SK-N-SH (cell line): ENCODE measurements at regions not wholly inside any gene's neighbourhood (a gene's known extent, or its start where the extent isn't known, plus 50 kb on each side); places are given as distances from the start of the nearest gene placed in this dataset.

Experiments used
- CTCF ChIA-PET: fragments of 300-600, 350-600 bp; formaldehyde crosslinking; extraction: SDS; loops from one replicate; lab custom pipeline; 2021; lab: Yijun Ruan, JAX
- POLR2A ChIA-PET: fragments of 350-600 bp; sonication (Branson Sonifier 250); formaldehyde crosslinking; extraction: SDS; loops from one replicate; lab custom pipeline; 2020; ENCODE audit warnings: antibody characterized with exemption, inconsistent platforms; lab: Yijun Ruan, JAX
- DNase-seq: peaks from one replicate; pipeline ENCODE4 v3.0.0; 2012
- H2AFZ ChIP-seq: fragments of 200-600 bp; sonication (generic); 2 replicates; pipeline ENCODE4 v1.8.1; 2016; ENCODE audit warnings: antibody characterized with exemption, mild to moderate bottlenecking, low read depth
- H3F3A ChIP-seq: fragments of 200-600 bp; sonication (generic); replicated peaks from 2 replicates; pipeline ENCODE3; 2016; ENCODE audit warnings: antibody characterized with exemption, mild to moderate bottlenecking; ENCODE audit not compliant: insufficient read depth
- H3K27ac ChIP-seq, 2 experiments: fragments of 200-500 bp in 1 of 2; fragments of 200-600 bp in 1 of 2; sonication (Bioruptor generic) in 1 of 2; sonication (generic), shearing (Covaris generic) in 1 of 2; 2 replicates each; pipeline versions ENCODE4 v1.5.1 to v1.6.1; 2014 to 2016; ENCODE audit warnings: low read depth in 2 of 2, inconsistent platforms in 1 of 2, low read length in 1 of 2, mild to moderate bottlenecking in 1 of 2, mixed read lengths in 1 of 2
- H3K27me3 ChIP-seq: fragments of 200-600 bp; sonication (generic), shearing (Covaris generic); 2 replicates; pipeline ENCODE4 v1.6.1; 2016; ENCODE audit warnings: mixed run types; ENCODE audit not compliant: insufficient read depth
- H3K36me3 ChIP-seq, 2 experiments: fragments of 200-500 bp in 1 of 2; fragments of 200-600 bp in 1 of 2; sonication (Bioruptor generic) in 1 of 2; sonication (generic) in 1 of 2; replicated peaks in 1 of 2; 2 replicates each; pipeline versions ENCODE3 to v1.5.1; 2014 to 2016; ENCODE audit warnings: low read length in 1 of 2, mild to moderate bottlenecking in 1 of 2; ENCODE audit not compliant: insufficient read depth in 2 of 2, control insufficient read depth in 1 of 2
- H3K4me1 ChIP-seq, 2 experiments: fragments of 200-500 bp in 1 of 2; fragments of 200-600 bp in 1 of 2; sonication (Bioruptor generic) in 1 of 2; sonication (generic), shearing (Covaris generic) in 1 of 2; 2 replicates each; pipeline versions ENCODE4 v1.5.1 to v1.6.1; 2014 to 2016; ENCODE audit warnings: low read depth in 1 of 2, low read length in 1 of 2, mixed run types in 1 of 2; ENCODE audit not compliant: insufficient read depth in 2 of 2, control insufficient read depth in 1 of 2
- H3K4me2 ChIP-seq: fragments of 200-600 bp; sonication (generic), shearing (Covaris generic); 2 replicates; pipeline ENCODE4 v1.6.1; 2017; ENCODE audit warnings: mixed run types
- H3K4me3 ChIP-seq, 2 experiments: fragments of 200-500 bp in 1 of 2; fragments of 200-600 bp in 1 of 2; sonication (Bioruptor generic) in 1 of 2; sonication (generic), shearing (Covaris generic) in 1 of 2; 2 replicates each; pipeline versions ENCODE4 v1.5.1 to v1.8.1; 2014 to 2016; ENCODE audit warnings: low read depth in 2 of 2, inconsistent platforms in 1 of 2, low read length in 1 of 2, mild to moderate bottlenecking in 1 of 2, mixed read lengths in 1 of 2, moderate library complexity in 1 of 2
- H3K79me2 ChIP-seq: fragments of 200-600 bp; sonication (generic); 2 replicates; pipeline ENCODE4 v1.8.1; 2017; ENCODE audit warnings: mild to moderate bottlenecking; ENCODE audit not compliant: insufficient read depth
- H3K9ac ChIP-seq: fragments of 200-600 bp; sonication (generic); 2 replicates; pipeline ENCODE4 v1.6.1; 2017; ENCODE audit warnings: mixed run types
- H3K9me2 ChIP-seq: fragments of 200-600 bp; sonication (generic); 2 replicates; pipeline ENCODE4 v1.6.1; 2017; ENCODE audit warnings: mixed run types
- H3K9me3 ChIP-seq: fragments of 200-600 bp; sonication (generic); 2 replicates; pipeline ENCODE4 v1.6.1; 2017; ENCODE audit warnings: mixed run types, mild to moderate bottlenecking, moderate library complexity
- H4K20me1 ChIP-seq: fragments of 200-600 bp; sonication (generic); 2 replicates; pipeline ENCODE4 v1.6.1; 2017; ENCODE audit warnings: mild to moderate bottlenecking, mixed run types; ENCODE audit not compliant: insufficient read depth
- CHD2 ChIP-seq: fragments of 150-350 bp; IDR thresholded peaks from 2 replicates; pipeline ENCODE4 v1.6.1; 2018; ENCODE audit warnings: low read length; ENCODE audit not compliant: partially characterized antibody
- EP300 ChIP-seq, 2 experiments: IDR thresholded peaks; 2 replicates each; pipeline versions ENCODE4 v1.4.0 to v1.6.1; 2012; ENCODE audit warnings: borderline replicate concordance in 1 of 2, low read depth in 1 of 2, low read length in 1 of 2
- EZH2phosphoT487 ChIP-seq: fragments of 200-600 bp; sonication (generic); IDR thresholded peaks from 2 replicates; pipeline ENCODE4 v1.6.1; 2017; ENCODE audit warnings: low read depth, mixed run types, mild to moderate bottlenecking, antibody characterized with exemption, moderate library complexity, borderline replicate concordance
- FOSL2 ChIP-seq: IDR thresholded peaks from 2 replicates; pipeline ENCODE4 v1.4.0; 2012; ENCODE audit warnings: low read depth, mild to moderate bottlenecking, moderate library complexity, borderline replicate concordance
- FOXM1 ChIP-seq: IDR thresholded peaks from 2 replicates; pipeline ENCODE4 v1.4.0; 2012; ENCODE audit warnings: low read depth, mild to moderate bottlenecking
- GATA2 ChIP-seq: sonication (generic); formaldehyde crosslinking; IDR thresholded peaks from 2 replicates; pipeline ENCODE4 v1.5.0; 2020; ENCODE audit warnings: mild to moderate bottlenecking, missing genetic modification reagents
- IRF3 ChIP-seq: fragments of 150-350 bp; IDR thresholded peaks from 2 replicates; pipeline ENCODE4 v1.6.1; 2016; ENCODE audit warnings: mild to moderate bottlenecking, low read depth, low read length
- JUND ChIP-seq: IDR thresholded peaks from 2 replicates; pipeline ENCODE4 v1.4.0; 2012
- MXI1 ChIP-seq: IDR thresholded peaks from 2 replicates; pipeline ENCODE4 v1.6.1; 2012; ENCODE audit warnings: mild to moderate bottlenecking, low read depth, low read length, improper control_type of control experiment
- NFIC ChIP-seq: IDR thresholded peaks from 2 replicates; pipeline ENCODE4 v1.4.0; 2012; ENCODE audit warnings: borderline replicate concordance
- POLR2AphosphoS5 ChIP-seq: IDR thresholded peaks from 2 replicates; pipeline ENCODE4 v1.6.1; 2012; ENCODE audit warnings: low read depth, low read length
- RAD21 ChIP-seq: IDR thresholded peaks from 2 replicates; pipeline ENCODE4 v1.6.1; 2012; ENCODE audit warnings: mild to moderate bottlenecking, low read length
- RXRA ChIP-seq: IDR thresholded peaks from 2 replicates; pipeline ENCODE4 v1.4.0; 2012; ENCODE audit warnings: low read depth, mild to moderate bottlenecking, borderline replicate concordance
- SIN3A ChIP-seq: IDR thresholded peaks from 2 replicates; pipeline ENCODE4 v1.6.1; 2012; ENCODE audit warnings: low read depth, mild to moderate bottlenecking, low read length, moderate library complexity, borderline replicate concordance
- TEAD4 ChIP-seq: IDR thresholded peaks from 2 replicates; pipeline ENCODE4 v1.4.0; 2012; ENCODE audit warnings: mild to moderate bottlenecking, borderline replicate concordance; ENCODE audit not compliant: insufficient read depth
- YY1 ChIP-seq: IDR thresholded peaks from 2 replicates; pipeline ENCODE4 v1.4.0; 2012; ENCODE audit warnings: low read depth, mild to moderate bottlenecking
- ZBTB33 ChIP-seq: IDR thresholded peaks from 2 replicates; pipeline ENCODE4 v1.4.0; 2012; ENCODE audit warnings: low read depth, borderline replicate concordance
- WGBS: methylation state at CpG from one replicate; pipeline ENCODE4 v1.1.6; 2017; ENCODE audit warnings: low lambda C conversion rate; 5-methylcytosine and 5-hydroxymethylcytosine counted together
- TF ChIP-seq, protein P1 (sequence below): IDR thresholded peaks from 2 replicates; pipeline ENCODE4; 2012
- TF ChIP-seq, protein P2 (sequence below): IDR thresholded peaks from 2 replicates; pipeline ENCODE4 v1.4.0; 2012; ENCODE audit warnings: low read depth, borderline replicate concordance
- TF ChIP-seq, protein P3 (sequence below): fragments of 150-350 bp; IDR thresholded peaks from 2 replicates; pipeline ENCODE4 v1.6.1; 2017; ENCODE audit warnings: antibody characterized with exemption, low read length, low read depth, borderline replicate concordance

DNA sequence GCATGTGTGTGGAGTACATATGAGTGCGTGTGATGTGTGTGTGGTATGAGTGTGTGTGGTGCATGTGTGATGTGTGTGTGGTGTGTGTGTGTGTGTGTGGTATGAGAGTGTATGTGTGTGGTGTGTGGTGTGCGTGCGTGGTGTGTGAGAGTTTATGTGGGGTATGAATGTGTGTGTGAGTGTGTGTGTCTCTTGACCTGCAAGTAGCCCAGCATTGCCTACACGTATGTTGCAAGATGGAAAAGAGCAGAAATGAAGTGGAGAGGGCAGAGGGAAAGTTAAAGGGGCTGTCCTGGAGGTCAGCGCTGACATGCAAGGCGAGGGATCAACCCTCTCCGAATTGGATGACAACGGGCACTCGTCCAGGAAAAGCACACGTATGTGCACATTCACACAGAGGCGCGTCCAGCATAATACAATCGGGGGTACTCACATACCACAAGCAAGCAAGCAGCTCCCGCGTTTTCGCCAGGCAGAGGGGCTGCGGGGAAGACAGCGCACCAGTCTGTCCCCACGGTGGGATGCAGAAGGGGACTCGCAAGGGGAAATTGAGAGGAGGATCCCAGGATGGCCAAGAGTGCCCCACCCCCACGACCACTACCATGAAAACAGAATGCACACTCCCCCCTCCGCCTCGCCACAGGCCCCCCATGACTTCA is 174.5 kb upstream of the AFDN start:
- Histone ChIP-seq H3K36me3 (no peaks in the 10 kb centered on the region), H3K9me3 (no peaks in the 10 kb centered on the region)

DNA sequence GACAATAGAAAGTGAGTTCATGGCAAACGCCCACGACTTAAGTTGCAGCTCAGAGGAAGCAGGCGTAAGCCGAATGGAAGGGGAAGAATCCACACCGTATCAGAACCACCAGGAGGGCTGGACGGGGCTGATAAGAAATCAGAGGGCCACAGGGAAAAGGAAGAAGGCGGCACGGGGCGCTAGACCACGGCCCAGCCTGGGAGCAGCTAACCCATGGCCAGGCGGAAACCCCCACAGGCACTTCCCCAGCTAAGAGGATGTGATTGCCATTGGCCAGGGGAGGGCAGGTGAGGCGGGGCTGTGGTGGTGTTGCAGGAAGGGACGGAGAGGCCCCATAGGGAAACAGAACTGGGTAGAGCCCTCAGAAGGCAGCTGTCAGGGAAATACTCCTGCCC is 174.0 kb upstream of the AFDN start:
- Histone ChIP-seq H3K4me3 (no peak overlapping the region), H3K9ac (no peak overlapping the region), H3K79me2 (no peaks in the 10 kb centered on the region), H2AFZ (no peak overlapping the region), H3K4me1 (no peaks in the 10 kb centered on the region), H3K9me3 (no peaks in the 10 kb centered on the region), H4K20me1 (no peaks in the 10 kb centered on the region), H3K9me2 (no peaks in the 10 kb centered on the region), H3K4me2 (no peak overlapping the region), H3K27ac (no peak overlapping the region), H3F3A (no peaks in the 10 kb centered on the region), H3K36me3 (no peaks in the 10 kb centered on the region), H3K27me3 (no peaks in the 10 kb centered on the region)
- no peak for DNase-seq
- ChIA-PET CTCF (no interaction called here), POLR2A (no interaction called here)
- WGBS = 43% methylated on average over 11 of the region's 13 CpGs
- TF ChIP-seq TEAD4 = no peak
- no peak for TF ChIP-seq CHD2
- TF ChIP-seq NFIC = no peak
- no peak for TF ChIP-seq MXI1
- no peak for TF ChIP-seq EZH2phosphoT487
- no peak for TF ChIP-seq IRF3
- TF ChIP-seq YY1 = no peak
- no peak for TF ChIP-seq EP300 (IDR thresholded peaks at IDR 0.05; ENCODE audit: borderline replicate concordance in 1 of 2, low read depth in 1 of 2, low read length in 1 of 2)
- no peak for TF ChIP-seq FOSL2
- TF ChIP-seq, protein P1, sequence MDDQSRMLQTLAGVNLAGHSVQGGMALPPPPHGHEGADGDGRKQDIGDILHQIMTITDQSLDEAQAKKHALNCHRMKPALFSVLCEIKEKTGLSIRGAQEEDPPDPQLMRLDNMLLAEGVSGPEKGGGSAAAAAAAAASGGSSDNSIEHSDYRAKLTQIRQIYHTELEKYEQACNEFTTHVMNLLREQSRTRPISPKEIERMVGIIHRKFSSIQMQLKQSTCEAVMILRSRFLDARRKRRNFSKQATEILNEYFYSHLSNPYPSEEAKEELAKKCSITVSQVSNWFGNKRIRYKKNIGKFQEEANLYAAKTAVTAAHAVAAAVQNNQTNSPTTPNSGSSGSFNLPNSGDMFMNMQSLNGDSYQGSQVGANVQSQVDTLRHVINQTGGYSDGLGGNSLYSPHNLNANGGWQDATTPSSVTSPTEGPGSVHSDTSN = no peak
- TF ChIP-seq RAD21 = no peak
- no peak for TF ChIP-seq GATA2 (CRISPR knock-in tag)
- TF ChIP-seq, protein P2, sequence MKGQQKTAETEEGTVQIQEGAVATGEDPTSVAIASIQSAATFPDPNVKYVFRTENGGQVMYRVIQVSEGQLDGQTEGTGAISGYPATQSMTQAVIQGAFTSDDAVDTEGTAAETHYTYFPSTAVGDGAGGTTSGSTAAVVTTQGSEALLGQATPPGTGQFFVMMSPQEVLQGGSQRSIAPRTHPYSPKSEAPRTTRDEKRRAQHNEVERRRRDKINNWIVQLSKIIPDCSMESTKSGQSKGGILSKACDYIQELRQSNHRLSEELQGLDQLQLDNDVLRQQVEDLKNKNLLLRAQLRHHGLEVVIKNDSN = no peak
- TF ChIP-seq JUND = no peak
- no peak for TF ChIP-seq ZBTB33
- no peak for TF ChIP-seq POLR2AphosphoS5
- TF ChIP-seq FOXM1 = no peak
- no peak for TF ChIP-seq SIN3A
- no peak for TF ChIP-seq RXRA

More for the DNA sequence above, 174.5 kb upstream of the AFDN start:
- no peak overlapping the region for H3K4me2 ChIP-seq
- H3K4me1 ChIP-seq = no peaks in the 10 kb centered on the region; a peak in 1 of 4 replicates
- no peaks in the 10 kb centered on the region for H3F3A ChIP-seq
- no peak overlapping the region for H3K9ac ChIP-seq
- 75% methylated on average over 21 of the region's 23 CpGs for WGBS
- H3K27me3 ChIP-seq = no peaks in the 10 kb centered on the region
- ChIA-PET POLR2A (no interaction called here), CTCF (no interaction called here)
- H3K27ac ChIP-seq = no peak overlapping the region
- no peaks in the 10 kb centered on the region for H4K20me1 ChIP-seq
- H3K79me2 ChIP-seq = no peaks in the 10 kb centered on the region
- H2AFZ ChIP-seq = no peak overlapping the region
- no peak for DNase-seq
- TF ChIP-seq, protein P2 = no peak
- TF ChIP-seq, protein P3, sequence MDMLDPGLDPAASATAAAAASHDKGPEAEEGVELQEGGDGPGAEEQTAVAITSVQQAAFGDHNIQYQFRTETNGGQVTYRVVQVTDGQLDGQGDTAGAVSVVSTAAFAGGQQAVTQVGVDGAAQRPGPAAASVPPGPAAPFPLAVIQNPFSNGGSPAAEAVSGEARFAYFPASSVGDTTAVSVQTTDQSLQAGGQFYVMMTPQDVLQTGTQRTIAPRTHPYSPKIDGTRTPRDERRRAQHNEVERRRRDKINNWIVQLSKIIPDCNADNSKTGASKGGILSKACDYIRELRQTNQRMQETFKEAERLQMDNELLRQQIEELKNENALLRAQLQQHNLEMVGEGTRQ = no peak
- H3K9me2 ChIP-seq = no peaks in the 10 kb centered on the region
- no peak overlapping the region for H3K4me3 ChIP-seq
